ENCODE measurements at regions not wholly inside any gene's neighbourhood (a gene's known extent, or its start where the extent isn't known, plus 50 kb on each side); places are given as distances from the start of the nearest gene placed in this dataset.

DNA sequence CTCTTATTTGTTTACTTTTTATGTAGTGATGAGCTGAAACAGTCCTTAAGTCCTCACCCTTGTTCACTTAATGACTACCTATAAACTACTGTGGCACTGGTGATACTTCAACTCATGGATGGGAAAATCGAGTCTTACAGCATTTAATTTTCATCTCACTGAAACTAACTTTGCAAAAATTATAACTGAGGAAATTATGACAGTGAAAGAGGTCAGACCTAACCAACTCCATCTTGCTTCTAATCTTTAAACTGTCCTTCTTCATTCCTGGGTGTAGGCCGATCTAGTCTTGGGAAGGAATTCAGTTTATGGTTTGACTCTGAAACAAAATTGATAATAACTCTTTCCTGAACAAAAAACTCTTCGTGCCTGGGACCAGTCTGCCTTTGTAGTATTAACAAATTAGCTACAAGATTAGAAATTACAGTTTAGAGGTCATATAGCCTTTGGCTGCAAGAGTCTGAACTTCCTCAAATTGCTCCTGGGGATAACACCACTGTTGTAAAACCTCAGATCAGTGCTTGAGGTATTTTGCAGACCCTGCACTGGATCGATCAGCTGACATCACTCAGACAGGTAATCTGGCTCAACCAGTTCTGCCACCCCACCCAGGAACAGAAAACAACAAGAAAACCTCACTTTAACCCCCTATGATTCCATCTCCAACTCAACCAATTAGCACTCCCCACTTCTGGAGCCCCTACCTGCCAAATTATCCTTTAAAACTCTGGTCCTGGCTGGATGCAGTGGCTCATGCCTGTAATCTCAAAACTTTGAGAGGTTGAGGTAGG lies 995.7 kb upstream of the PRKX start:
- H3K4me3 Mint-ChIP-seq (ENCODE audit: unreplicated experiment), result no peak overlapping the region
- H3K79me2 ChIP-seq (ENCODE audit: insufficient read depth, low read length), result no peaks in the 10 kb centered on the region
- H3K36me3 Mint-ChIP-seq (ENCODE audit: low read depth, unreplicated experiment), result no peaks in the 10 kb centered on the region
- no peak overlapping the region for H3K9ac ChIP-seq (ENCODE audit: low read length)
- no peaks in the 10 kb centered on the region for H3K27me3 ChIP-seq (ENCODE audit: insufficient read depth, low read length)
- H3K27me3 Mint-ChIP-seq (ENCODE audit: low read depth, unreplicated experiment), result no peaks in the 10 kb centered on the region
- no peaks in the 10 kb centered on the region for H4K20me1 ChIP-seq (ENCODE audit: insufficient read depth, low read length)
- H3K4me2 ChIP-seq (ENCODE audit: low read length), result no peak overlapping the region
- DNase-seq (ENCODE audit: low read depth) (no peak), FAIRE-seq (no peak)
- H3K4me1 ChIP-seq (ENCODE audit: insufficient read depth, low read length), result no peaks in the 10 kb centered on the region
- no peak overlapping the region for H2AFZ ChIP-seq (ENCODE audit: low read depth, low read length)
- H3K9me3 Mint-ChIP-seq (ENCODE audit: unreplicated experiment), result no peaks in the 10 kb centered on the region
- no peak overlapping the region for H3K27ac ChIP-seq (ENCODE audit: low read depth, low read length)
- H3K27ac Mint-ChIP-seq (ENCODE audit: unreplicated experiment), result no peak overlapping the region
- no peaks in the 10 kb centered on the region for H3K9me3 ChIP-seq (ENCODE audit: insufficient read depth, low read depth, low read length)
- H3K36me3 ChIP-seq (ENCODE audit: insufficient read depth, low read length), result no peaks in the 10 kb centered on the region
- no peak overlapping the region for H3K4me3 ChIP-seq (ENCODE audit: insufficient read depth, low read depth, low read length)
- TF ChIP-seq, protein P1, sequence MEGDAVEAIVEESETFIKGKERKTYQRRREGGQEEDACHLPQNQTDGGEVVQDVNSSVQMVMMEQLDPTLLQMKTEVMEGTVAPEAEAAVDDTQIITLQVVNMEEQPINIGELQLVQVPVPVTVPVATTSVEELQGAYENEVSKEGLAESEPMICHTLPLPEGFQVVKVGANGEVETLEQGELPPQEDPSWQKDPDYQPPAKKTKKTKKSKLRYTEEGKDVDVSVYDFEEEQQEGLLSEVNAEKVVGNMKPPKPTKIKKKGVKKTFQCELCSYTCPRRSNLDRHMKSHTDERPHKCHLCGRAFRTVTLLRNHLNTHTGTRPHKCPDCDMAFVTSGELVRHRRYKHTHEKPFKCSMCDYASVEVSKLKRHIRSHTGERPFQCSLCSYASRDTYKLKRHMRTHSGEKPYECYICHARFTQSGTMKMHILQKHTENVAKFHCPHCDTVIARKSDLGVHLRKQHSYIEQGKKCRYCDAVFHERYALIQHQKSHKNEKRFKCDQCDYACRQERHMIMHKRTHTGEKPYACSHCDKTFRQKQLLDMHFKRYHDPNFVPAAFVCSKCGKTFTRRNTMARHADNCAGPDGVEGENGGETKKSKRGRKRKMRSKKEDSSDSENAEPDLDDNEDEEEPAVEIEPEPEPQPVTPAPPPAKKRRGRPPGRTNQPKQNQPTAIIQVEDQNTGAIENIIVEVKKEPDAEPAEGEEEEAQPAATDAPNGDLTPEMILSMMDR (IDR thresholded peaks at IDR 0.05; ENCODE audit: insufficient read depth, low read depth, low read length), result no peak
- TF ChIP-seq EZH2 (IDR thresholded peaks at IDR 0.05; ENCODE audit: insufficient read depth, low read length), result no peak
- peaks cover 6% of the 10 kb centered on the region for H3K4me1 Mint-ChIP-seq (ENCODE audit: low read depth, unreplicated experiment)

DNA sequence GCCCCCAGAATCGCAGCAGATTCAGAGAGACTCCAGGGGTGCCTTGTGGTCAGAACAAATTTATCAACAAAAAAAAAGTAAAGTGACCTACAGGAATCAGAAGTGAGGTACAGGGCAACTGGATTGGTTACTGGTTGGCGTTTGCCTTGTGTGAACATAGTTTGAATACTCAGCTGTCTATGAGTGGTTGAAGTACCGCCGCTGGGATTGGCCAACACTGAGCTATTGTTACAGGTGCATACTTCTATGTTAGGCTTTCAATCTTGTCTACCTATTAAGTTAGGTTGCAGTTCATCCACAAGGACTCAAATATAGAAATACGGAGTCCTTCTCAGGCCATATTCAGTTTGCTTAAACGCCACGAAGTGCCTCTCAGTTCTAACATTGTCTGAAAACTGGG lies 993.5 kb upstream of the PRKX start:
- TF ChIP-seq, protein P1 (IDR thresholded peaks at IDR 0.05; ENCODE audit: insufficient read depth, low read depth, low read length), result no peak
- TF ChIP-seq EZH2 (IDR thresholded peaks at IDR 0.05; ENCODE audit: insufficient read depth, low read length), result no peak
- no peaks in the 10 kb centered on the region for H3K79me2 ChIP-seq (ENCODE audit: insufficient read depth, low read length)
- H4K20me1 ChIP-seq (ENCODE audit: insufficient read depth, low read length), result no peaks in the 10 kb centered on the region
- no peaks in the 10 kb centered on the region for H3K4me1 ChIP-seq (ENCODE audit: insufficient read depth, low read length)
- H3K36me3 ChIP-seq (ENCODE audit: insufficient read depth, low read length), result no peaks in the 10 kb centered on the region
- H3K4me3 ChIP-seq (ENCODE audit: insufficient read depth, low read depth, low read length), result no peak overlapping the region
- no peaks in the 10 kb centered on the region for H3K9me3 ChIP-seq (ENCODE audit: insufficient read depth, low read depth, low read length)
- H3K27ac Mint-ChIP-seq (ENCODE audit: unreplicated experiment), result no peak overlapping the region
- no peaks in the 10 kb centered on the region for H3K9me3 Mint-ChIP-seq (ENCODE audit: unreplicated experiment)
- H3K4me3 Mint-ChIP-seq (ENCODE audit: unreplicated experiment), result no peak overlapping the region
- H3K27me3 ChIP-seq (ENCODE audit: insufficient read depth, low read length), result no peaks in the 10 kb centered on the region
- no peak for FAIRE-seq
- no peaks in the 10 kb centered on the region for H3K36me3 Mint-ChIP-seq (ENCODE audit: low read depth, unreplicated experiment)
- H3K27me3 Mint-ChIP-seq (ENCODE audit: low read depth, unreplicated experiment), result no peaks in the 10 kb centered on the region
- no peak for DNase-seq (ENCODE audit: low read depth)
- H3K9ac ChIP-seq (ENCODE audit: low read length), result no peak overlapping the region
- H3K27ac ChIP-seq (ENCODE audit: low read depth, low read length), result no peak overlapping the region
- H2AFZ ChIP-seq (ENCODE audit: low read depth, low read length), result no peak overlapping the region
- no peak overlapping the region for H3K4me2 ChIP-seq (ENCODE audit: low read length)
- peaks cover 6% of the 10 kb centered on the region for H3K4me1 Mint-ChIP-seq (ENCODE audit: low read depth, unreplicated experiment)

DNA sequence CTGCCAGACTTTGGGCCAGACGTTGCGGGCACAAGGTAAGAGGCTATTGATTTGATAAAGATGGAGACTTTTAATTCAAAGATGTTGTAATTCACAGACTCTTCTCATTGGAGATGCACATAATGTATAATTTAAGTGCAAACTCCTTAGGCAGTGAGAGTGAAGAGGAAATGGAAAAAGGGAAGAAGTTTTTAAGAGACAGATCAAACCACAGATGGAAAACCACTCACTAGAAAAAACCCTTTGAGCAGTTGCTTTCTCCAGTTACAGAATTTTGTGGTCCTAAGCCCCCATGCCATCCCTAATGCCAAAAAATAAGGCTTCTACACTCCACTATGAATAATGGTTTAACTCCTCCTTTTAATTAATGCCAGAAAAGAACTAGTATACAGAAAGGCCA lies 977.1 kb upstream of the PRKX start:
- DNase-seq (ENCODE audit: low read depth), result no peak
- no peak overlapping the region for H3K27ac ChIP-seq (ENCODE audit: low read depth, low read length)
- H3K36me3 ChIP-seq (ENCODE audit: insufficient read depth, low read length), result no peaks in the 10 kb centered on the region
- Mint-ChIP-seq H3K27ac (ENCODE audit: unreplicated experiment) (no peak overlapping the region), H3K9me3 (ENCODE audit: unreplicated experiment) (no peaks in the 10 kb centered on the region), H3K4me3 (ENCODE audit: unreplicated experiment) (no peak overlapping the region), H3K4me1 (ENCODE audit: low read depth, unreplicated experiment) (no peaks in the 10 kb centered on the region), H3K36me3 (ENCODE audit: low read depth, unreplicated experiment) (no peaks in the 10 kb centered on the region), H3K27me3 (ENCODE audit: low read depth, unreplicated experiment) (no peaks in the 10 kb centered on the region)
- TF ChIP-seq, protein P1 (IDR thresholded peaks at IDR 0.05; ENCODE audit: insufficient read depth, low read depth, low read length), result no peak
- no peak for TF ChIP-seq EZH2 (IDR thresholded peaks at IDR 0.05; ENCODE audit: insufficient read depth, low read length)
- H3K9me3 ChIP-seq (ENCODE audit: insufficient read depth, low read depth, low read length), result no peaks in the 10 kb centered on the region
- no peak overlapping the region for H2AFZ ChIP-seq (ENCODE audit: low read depth, low read length)
- no peaks in the 10 kb centered on the region for H3K27me3 ChIP-seq (ENCODE audit: insufficient read depth, low read length)
- H3K9ac ChIP-seq (ENCODE audit: low read length), result no peak overlapping the region
- no peak overlapping the region for H3K4me3 ChIP-seq (ENCODE audit: insufficient read depth, low read depth, low read length)
- no peak for FAIRE-seq
- no peaks in the 10 kb centered on the region for H3K79me2 ChIP-seq (ENCODE audit: insufficient read depth, low read length)
- H3K4me2 ChIP-seq (ENCODE audit: low read length), result no peak overlapping the region
- H3K4me1 ChIP-seq (ENCODE audit: insufficient read depth, low read length), result no peaks in the 10 kb centered on the region
- H4K20me1 ChIP-seq (ENCODE audit: insufficient read depth, low read length), result no peaks in the 10 kb centered on the region

All from astrocyte (in vitro differentiated cells and primary cell).